Pancreas (tissue), 10 donors: ENCODE measurements at regions not wholly inside any gene's neighbourhood (a gene's known extent, or its start where the extent isn't known, plus 50 kb on each side); places are given as distances from the start of the nearest gene placed in this dataset.

Source experiments
- ATAC-seq, 4 donors: fragments of 200-7000 bp; cut with Tn5 transposase; one replicate each; pipeline versions ENCODE4 v1.8.0 to v1.9.1; 2020; ENCODE audit warnings: mild to moderate bottlenecking in 4 of 4, moderate library complexity in 4 of 4
- DNase-seq, 6 donors: peaks; one replicate each; pipeline ENCODE4 v3.0.0-alpha.2; 2020
- FAIRE-seq: peaks from 2 replicates; lab custom pipeline; 2012; peaks lifted over from hg19 to GRCh38; lab: Jason Lieb, UNC
- H3K27ac ChIP-seq, 4 donors: fragments of 200-600 bp; sonication (generic); 1 replicate in 3 of 4; 2 replicates in 1 of 4; pipeline versions ENCODE4 v1.5.0 to v1.8.0; 2020
- H3K27me3 ChIP-seq, 4 donors: fragments of 200-600 bp; one replicate each; pipeline ENCODE4 v1.8.0; 2021
- H3K36me3 ChIP-seq, 3 donors: fragments of 200-600 bp; sonication (generic) in 1 of 3; one replicate each; pipeline versions ENCODE4 v1.5.0 to v1.8.0; 2020 to 2021
- H3K4me1 ChIP-seq, 3 donors: fragments of 200-600 bp; one replicate each; pipeline ENCODE4 v1.8.0; 2021
- H3K4me3 ChIP-seq, 4 donors: fragments of 200-600 bp; sonication (generic) in 2 of 4; one replicate each; pipeline versions ENCODE4 v1.5.0 to v1.8.0; 2020 to 2021
- H3K9me3 ChIP-seq, 4 donors: fragments of 200-600 bp; one replicate each; pipeline ENCODE4 v1.8.0; 2021
- CTCF ChIP-seq, 4 donors: fragments of 200-600 bp; sonication (generic) in 3 of 4; IDR thresholded peaks; one replicate each; pipeline versions ENCODE4 v1.5.0 to v1.8.0; 2021; ENCODE audit warnings: antibody characterized with exemption in 4 of 4
- WGBS, 2 donors: extraction: QIAGEN DNeasy Blood & Tissue Kit; methylation state at CpG; one replicate each; pipeline ENCODE4 v1.1.7; 2013; 5-methylcytosine and 5-hydroxymethylcytosine counted together
- intact Hi-C, 3 donors: fragments of 100-400 bp; cut with DNase I; formaldehyde crosslinking; loops; one replicate each; pipeline versions ENCODE4 v1.11.1 to v1.14.2; 2022
- donor health status: healthy with polysubstance abuse.
- donor health status: DM: no; HTN: no; CAD: no; lungs with moderate emphysema.
- donor health status: DM: no; HTN: no; CAD: no.
- donor health status: control.
- donor health status: control.
- donor health status: Bipolar disorder and iron deficiency.
- donor health status: DM: yes; HTN: yes; CAD: no.
- donor health status: DM: no; HTN: no; CAD: no.
- donor health status: DM: no; HTN: no; CAD: no.
- donor health status: DM: yes; HTN: yes; CAD: no.

- FAIRE-seq, result no peak
- Histone ChIP-seq H3K9me3 (no peaks in the 10 kb centered on the region), H3K4me3 (no peak overlapping the region), H3K27ac (no peak overlapping the region), H3K27me3 (peaks cover 0 to 6% (median 0%) of the 10 kb centered on the region in 4 donors), H3K4me1 (peaks cover 0 to 3% (median 0%) of the 10 kb centered on the region in 3 donors), H3K36me3 (no peaks in the 10 kb centered on the region)
- 32 to 39% methylated on average over 7 of the region's 7 CpGs for WGBS, 2 donors
- TF ChIP-seq CTCF (IDR thresholded peaks at IDR 0.05), result no peak
- intact Hi-C loops, result no loop called here
- no peak for ATAC-seq
- DNase-seq, result no peak
Observed at GRCh38 chr6:165985281-165985805, 182.3 kb downstream of the TBXT start.

DNA sequence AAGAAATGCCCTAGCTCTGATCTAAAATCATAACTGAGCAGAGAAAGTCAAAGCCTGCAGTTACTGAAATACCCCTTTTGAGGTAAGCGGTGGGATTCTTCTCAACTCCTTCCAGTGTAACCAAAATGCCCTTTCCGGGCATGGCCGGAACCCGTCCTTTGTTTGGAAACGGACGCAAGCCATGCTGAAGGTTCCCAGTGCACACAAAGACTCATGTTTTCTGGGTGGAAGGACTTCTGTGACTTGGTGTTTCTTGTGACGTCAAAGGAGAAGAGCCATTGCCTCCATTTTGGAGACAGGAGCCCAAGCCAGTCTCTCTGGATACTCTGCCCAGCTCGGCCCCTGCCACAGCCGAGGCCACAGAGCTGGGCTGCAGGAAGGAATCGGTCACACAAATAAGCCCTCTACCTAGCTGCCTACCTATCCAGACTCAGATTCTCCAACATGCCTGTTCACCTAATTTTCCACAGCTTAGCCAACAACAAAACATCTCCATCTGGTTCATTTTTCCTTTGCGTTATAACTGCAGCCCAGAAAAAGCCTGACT is 182.8 kb downstream of the TBXT start:
- no peak for FAIRE-seq
- Histone ChIP-seq H3K27ac (no peak overlapping the region), H3K4me3 (no peak overlapping the region), H3K4me1 (peaks cover 0 to 3% (median 0%) of the 10 kb centered on the region in 3 donors), H3K36me3 (no peaks in the 10 kb centered on the region), H3K27me3 (peaks cover 0 to 6% (median 0%) of the 10 kb centered on the region in 4 donors), H3K9me3 (no peaks in the 10 kb centered on the region)
- no peak for TF ChIP-seq CTCF (IDR thresholded peaks at IDR 0.05)
- DNase-seq, result no peak
- WGBS, 2 donors, result 61 to 81% methylated on average over 11 of the region's 11 CpGs
- intact Hi-C loops, result no loop called here
- no peak for ATAC-seq

- DNase-seq (no peak), ATAC-seq (no peak), FAIRE-seq (no peak)
- no peak for TF ChIP-seq CTCF (IDR thresholded peaks at IDR 0.05)
- H3K9me3 ChIP-seq, result no peaks in the 10 kb centered on the region
- peaks cover 0 to under 1% (median 0%) of the 10 kb centered on the region in 4 donors for H3K27me3 ChIP-seq
- no peaks in the 10 kb centered on the region for H3K36me3 ChIP-seq
- H3K27ac ChIP-seq, result no peak overlapping the region
- intact Hi-C loops, result no loop called here
- no peak overlapping the region for H3K4me3 ChIP-seq
- 67 to 72% methylated on average over 9 of the region's 9 CpGs for WGBS, 2 donors
- H3K4me1 ChIP-seq, result peaks cover 0 to 1% (median 0%) of the 10 kb centered on the region in 3 donors
Observed at GRCh38 chr6:165983112-165984072, 184.3 kb downstream of the TBXT start.

DNA sequence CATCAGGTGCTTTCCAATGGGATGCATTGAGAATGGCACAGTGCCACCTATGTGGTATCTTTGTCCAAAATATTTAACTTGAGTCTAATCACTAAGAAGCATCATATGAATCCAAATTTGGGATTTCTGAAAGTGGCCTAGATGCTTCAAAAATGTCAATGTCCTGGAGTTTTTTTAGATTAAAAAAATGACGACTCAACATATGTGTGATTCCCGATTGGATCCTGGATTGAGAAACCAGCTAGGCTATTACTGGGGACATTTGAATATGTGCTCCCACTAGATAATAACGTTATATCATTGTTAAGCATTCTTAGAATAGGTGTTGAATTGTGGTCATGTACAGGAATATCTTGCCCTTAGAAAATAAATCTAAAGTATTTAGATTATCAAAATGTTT is 189.2 kb downstream of the TBXT start:
- intact Hi-C loops, result no loop called here
- Histone ChIP-seq H3K4me3 (no peak overlapping the region), H3K4me1 (no peaks in the 10 kb centered on the region), H3K27ac (no peak overlapping the region), H3K27me3 (no peaks in the 10 kb centered on the region), H3K9me3 (no peaks in the 10 kb centered on the region), H3K36me3 (no peaks in the 10 kb centered on the region)
- TF ChIP-seq CTCF (IDR thresholded peaks at IDR 0.05), result no peak
- DNase-seq, result no peak
- 59 to 78% methylated on average over 3 of the region's 3 CpGs for WGBS, 2 donors
- no peak for ATAC-seq
- FAIRE-seq, result no peak
